Duodenal mucosa (tissue), 2 donors: ENCODE measurements at regions not wholly inside any gene's neighbourhood (a gene's known extent, or its start where the extent isn't known, plus 50 kb on each side); places are given as distances from the start of the nearest gene placed in this dataset.

ENCODE experiments used
- H3K27ac ChIP-seq: one replicate; pipeline ENCODE4 v1.7.0; 2013; ENCODE audit warnings: low read depth, low read length
- H3K27me3 ChIP-seq, 2 donors: one replicate each; pipeline ENCODE4 v1.7.0; 2013; ENCODE audit warnings: low read length in 2 of 2, control low read depth in 1 of 2; ENCODE audit not compliant: insufficient read depth in 2 of 2, control insufficient read depth in 1 of 2
- H3K36me3 ChIP-seq, 2 donors: one replicate each; pipeline ENCODE4 v1.7.0; 2013; ENCODE audit warnings: low read length in 2 of 2, control low read depth in 1 of 2; ENCODE audit not compliant: insufficient read depth in 2 of 2, control insufficient read depth in 1 of 2
- H3K4me1 ChIP-seq, 2 donors: one replicate each; pipeline ENCODE4 v1.7.0; 2013; ENCODE audit warnings: low read length in 2 of 2, control low read depth in 1 of 2; ENCODE audit not compliant: insufficient read depth in 2 of 2, control insufficient read depth in 1 of 2
- H3K4me3 ChIP-seq, 2 donors: one replicate each; pipeline ENCODE4 v1.7.0; 2013; ENCODE audit warnings: low read length in 2 of 2, low read depth in 1 of 2
- H3K9ac ChIP-seq, 2 donors: one replicate each; pipeline ENCODE4 v1.7.0; 2013; ENCODE audit warnings: low read length in 2 of 2, low read depth in 1 of 2
- H3K9me3 ChIP-seq, 2 donors: one replicate each; pipeline ENCODE4 v1.7.0; 2013; ENCODE audit warnings: low read length in 2 of 2, control low read depth in 1 of 2; ENCODE audit not compliant: control insufficient read depth in 1 of 2

DNA sequence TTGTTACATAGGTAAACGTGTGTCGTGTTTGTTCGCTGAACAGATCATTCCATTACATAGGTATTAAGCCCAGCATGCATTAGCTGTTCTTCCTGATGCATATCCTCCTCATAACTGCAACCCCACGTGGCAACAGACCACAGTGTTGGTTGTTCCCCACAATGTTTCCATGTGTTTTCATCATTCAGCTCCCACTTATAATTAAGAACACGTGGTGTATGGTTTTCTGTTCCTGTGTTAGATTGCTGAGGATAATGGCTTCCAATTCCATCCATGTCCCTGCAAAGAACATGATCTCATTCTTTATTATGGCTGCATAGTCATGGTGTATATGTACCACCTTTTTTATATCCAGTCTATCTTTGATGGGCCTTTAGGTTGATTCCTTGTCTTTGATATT lies 1071.1 kb downstream of the SLC16A7 start:
- Histone ChIP-seq H3K9ac (no peak overlapping the region), H3K4me3 (no peak overlapping the region), H3K27ac (no peak overlapping the region), H3K9me3 (peaks cover 0 to 4% of the 10 kb centered on the region in 2 donors), H3K27me3 (no peaks in the 10 kb centered on the region), H3K36me3 (no peaks in the 10 kb centered on the region), H3K4me1 (no peaks in the 10 kb centered on the region)

DNA sequence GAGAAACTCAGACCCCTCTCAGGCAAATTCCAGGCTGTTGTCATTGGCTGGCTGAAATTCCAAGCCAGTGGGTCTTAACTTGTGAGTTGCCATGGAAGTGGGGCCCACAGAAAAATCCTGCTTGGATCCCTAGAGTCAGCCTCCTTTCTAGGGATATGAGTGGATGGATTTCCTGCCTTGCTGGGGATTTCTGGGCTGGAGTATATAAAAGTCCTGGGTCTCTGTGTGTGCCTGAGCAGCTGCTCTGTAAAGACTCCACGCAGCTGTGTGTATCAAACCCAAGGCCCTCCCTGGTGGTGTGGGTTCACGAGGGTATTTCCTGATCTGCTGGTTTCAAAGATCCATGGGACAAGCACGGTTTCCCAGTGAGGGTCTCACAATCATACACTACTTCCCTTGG lies 1077.1 kb downstream of the SLC16A7 start:
- no peaks in the 10 kb centered on the region for H3K4me1 ChIP-seq
- no peaks in the 10 kb centered on the region for H3K27me3 ChIP-seq
- no peak overlapping the region for H3K27ac ChIP-seq
- no peak overlapping the region for H3K4me3 ChIP-seq
- peaks cover 3 to 13% of the 10 kb centered on the region in 2 donors for H3K9me3 ChIP-seq
- H3K36me3 ChIP-seq: no peaks in the 10 kb centered on the region
- H3K9ac ChIP-seq: no peak overlapping the region

DNA sequence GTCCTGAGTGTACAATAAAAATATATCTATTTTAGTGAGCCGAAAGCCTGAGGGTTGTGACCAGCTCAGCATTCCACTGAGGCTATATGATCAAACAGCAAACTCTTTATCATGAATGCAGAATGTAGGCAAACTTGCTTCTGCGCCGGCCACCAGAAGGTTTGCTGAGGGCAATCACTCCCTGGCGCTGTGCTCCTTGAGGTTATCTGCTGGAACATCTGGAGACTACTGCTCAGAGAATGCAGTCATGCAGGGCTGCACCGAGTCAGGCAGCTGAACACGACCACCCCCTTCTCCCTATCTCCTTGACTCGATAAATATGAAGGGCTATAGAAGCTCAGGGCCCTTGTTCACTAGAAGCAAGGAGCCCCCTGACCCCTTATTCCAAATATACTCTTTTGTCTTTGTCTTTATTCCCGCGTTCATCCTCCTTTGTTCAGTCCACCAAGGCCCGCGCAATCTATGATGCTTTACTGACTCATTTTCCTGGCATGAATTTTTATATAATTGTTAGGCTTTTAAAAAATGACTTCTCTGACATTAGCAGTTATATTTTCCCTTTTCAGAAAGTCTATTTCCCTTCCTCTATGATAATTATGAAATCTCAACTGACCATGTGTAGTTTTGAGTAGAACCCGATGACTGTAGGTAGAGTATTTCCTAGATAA lies 1089.3 kb downstream of the SLC16A7 start:
- Histone ChIP-seq H3K36me3 (no peaks in the 10 kb centered on the region), H3K4me1 (no peaks in the 10 kb centered on the region), H3K27ac (no peak overlapping the region), H3K9ac (no peak overlapping the region), H3K9me3 (peaks cover 0 to 5% of the 10 kb centered on the region in 2 donors), H3K4me3 (no peak overlapping the region), H3K27me3 (no peaks in the 10 kb centered on the region)

DNA sequence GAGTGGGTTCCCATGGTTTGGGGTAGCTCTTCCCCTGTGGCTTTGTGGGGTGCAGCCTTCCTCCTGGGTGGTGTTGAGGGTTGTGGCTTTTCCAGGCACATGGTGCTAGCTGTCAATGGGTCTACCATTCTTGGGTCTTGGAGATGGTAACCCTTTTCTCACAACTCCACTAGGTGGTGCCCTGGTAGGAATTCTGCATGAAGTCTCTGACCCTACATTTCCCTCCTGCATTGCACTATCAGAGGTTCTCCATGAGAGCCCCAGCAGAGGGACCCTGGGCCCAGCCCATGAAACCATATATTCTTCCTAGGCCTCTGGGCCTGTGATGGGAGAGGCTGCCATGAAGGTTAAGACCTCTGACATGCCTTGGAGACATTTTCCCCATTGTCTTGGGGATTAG lies 1093.3 kb downstream of the SLC16A7 start:
- no peak overlapping the region for H3K4me3 ChIP-seq
- H3K9me3 ChIP-seq: peaks cover 0 to 5% of the 10 kb centered on the region in 2 donors
- no peaks in the 10 kb centered on the region for H3K36me3 ChIP-seq
- no peaks in the 10 kb centered on the region for H3K4me1 ChIP-seq
- no peak overlapping the region for H3K9ac ChIP-seq
- H3K27me3 ChIP-seq: no peaks in the 10 kb centered on the region
- H3K27ac ChIP-seq: no peak overlapping the region

DNA sequence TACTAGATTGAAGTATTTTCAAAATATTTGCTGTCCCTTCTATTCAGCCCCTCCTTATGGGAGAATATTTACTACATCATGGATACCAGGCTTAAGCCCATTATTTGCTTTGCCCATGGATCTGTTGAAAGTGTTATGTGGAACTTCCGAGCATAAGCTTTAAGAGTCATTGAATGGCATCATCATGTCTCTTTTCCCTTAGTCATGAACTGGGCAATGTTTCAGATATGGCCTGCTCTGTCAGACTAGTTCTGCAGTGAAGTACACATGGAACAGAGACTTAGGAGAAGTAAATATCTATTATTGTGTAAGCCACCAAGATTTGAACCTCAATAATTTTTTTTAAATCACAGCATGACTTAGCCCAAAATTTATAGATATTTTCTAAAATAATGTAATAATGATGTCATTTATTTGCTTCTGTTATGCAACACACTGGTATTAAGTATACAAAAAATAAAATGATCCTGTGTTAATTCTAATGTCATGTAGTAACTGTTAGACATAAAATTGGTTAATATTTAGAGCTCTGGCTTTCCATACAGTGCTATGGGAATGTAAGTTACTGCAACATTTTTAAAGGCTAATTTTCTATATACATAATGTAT lies 1097.3 kb downstream of the SLC16A7 start:
- H3K27me3 ChIP-seq: no peaks in the 10 kb centered on the region
- H3K4me1 ChIP-seq: no peaks in the 10 kb centered on the region
- no peak overlapping the region for H3K27ac ChIP-seq
- no peak overlapping the region for H3K9ac ChIP-seq
- H3K4me3 ChIP-seq: no peak overlapping the region
- H3K9me3 ChIP-seq: peaks cover 0 to 5% of the 10 kb centered on the region in 2 donors
- no peaks in the 10 kb centered on the region for H3K36me3 ChIP-seq

DNA sequence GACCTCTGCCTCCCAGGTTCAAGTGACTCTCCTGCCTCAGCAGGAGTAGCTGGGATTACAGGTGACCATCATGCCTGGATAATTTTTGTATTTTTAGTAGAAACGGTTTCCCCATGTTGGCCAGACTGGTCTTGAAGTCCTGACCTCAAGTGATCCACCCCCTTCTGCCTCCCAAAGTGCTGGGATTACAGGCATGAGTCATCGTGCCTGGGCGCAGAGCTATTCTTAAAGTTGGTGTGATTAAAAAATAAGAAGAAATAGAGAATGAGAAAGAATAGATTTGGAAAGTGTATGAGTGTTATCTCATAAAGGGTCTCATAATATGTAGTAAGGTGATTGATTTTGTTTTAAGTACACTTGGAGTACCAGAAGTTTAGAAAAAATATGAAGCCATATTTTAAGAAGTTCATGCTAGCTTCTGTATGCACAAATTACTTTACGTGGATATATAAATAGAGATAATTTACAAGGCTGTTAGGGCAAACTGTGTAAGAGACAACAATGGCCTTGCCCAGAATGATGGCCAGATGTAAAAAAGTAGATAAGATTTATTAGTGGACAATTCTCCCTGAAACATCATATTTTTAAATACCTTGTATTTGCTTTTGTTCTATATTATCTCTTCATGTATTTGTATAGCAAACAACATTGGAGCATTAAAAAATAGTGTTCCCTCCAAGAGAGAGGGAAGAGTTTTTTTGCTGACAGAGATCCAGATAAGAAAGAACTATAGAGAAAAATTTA lies 1108.5 kb downstream of the SLC16A7 start:
- no peaks in the 10 kb centered on the region for H3K36me3 ChIP-seq
- H3K9ac ChIP-seq: no peak overlapping the region
- no peak overlapping the region for H3K4me3 ChIP-seq
- H3K27ac ChIP-seq: no peak overlapping the region
- H3K27me3 ChIP-seq: no peaks in the 10 kb centered on the region
- peaks cover 0 to under 1% of the 10 kb centered on the region in 2 donors for H3K9me3 ChIP-seq
- no peaks in the 10 kb centered on the region for H3K4me1 ChIP-seq

DNA sequence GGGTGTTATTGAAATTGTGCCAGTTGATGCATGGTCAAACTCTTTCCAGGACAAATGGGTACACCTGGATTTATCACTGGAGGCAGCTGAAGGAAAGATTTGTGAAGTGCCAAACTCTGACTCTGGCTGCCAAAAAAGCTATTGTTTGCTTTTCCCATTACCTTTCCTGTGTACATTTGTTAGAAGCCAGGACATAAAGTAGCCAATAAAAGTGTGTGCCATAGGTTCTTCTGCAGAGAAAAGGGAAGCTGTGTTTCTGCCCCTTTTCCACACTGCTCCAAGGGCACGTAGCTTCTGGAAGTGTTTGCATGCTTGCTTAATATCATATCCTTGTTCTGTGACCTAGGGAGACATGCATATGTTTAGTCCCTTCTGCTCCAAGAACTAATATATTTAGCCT lies 1114.4 kb downstream of the SLC16A7 start:
- no peak overlapping the region for H3K27ac ChIP-seq
- no peak overlapping the region for H3K9ac ChIP-seq
- peaks cover 0 to 26% of the 10 kb centered on the region in 2 donors for H3K9me3 ChIP-seq
- H3K27me3 ChIP-seq: no peaks in the 10 kb centered on the region
- H3K4me1 ChIP-seq: no peaks in the 10 kb centered on the region
- no peak overlapping the region for H3K4me3 ChIP-seq
- no peaks in the 10 kb centered on the region for H3K36me3 ChIP-seq

DNA sequence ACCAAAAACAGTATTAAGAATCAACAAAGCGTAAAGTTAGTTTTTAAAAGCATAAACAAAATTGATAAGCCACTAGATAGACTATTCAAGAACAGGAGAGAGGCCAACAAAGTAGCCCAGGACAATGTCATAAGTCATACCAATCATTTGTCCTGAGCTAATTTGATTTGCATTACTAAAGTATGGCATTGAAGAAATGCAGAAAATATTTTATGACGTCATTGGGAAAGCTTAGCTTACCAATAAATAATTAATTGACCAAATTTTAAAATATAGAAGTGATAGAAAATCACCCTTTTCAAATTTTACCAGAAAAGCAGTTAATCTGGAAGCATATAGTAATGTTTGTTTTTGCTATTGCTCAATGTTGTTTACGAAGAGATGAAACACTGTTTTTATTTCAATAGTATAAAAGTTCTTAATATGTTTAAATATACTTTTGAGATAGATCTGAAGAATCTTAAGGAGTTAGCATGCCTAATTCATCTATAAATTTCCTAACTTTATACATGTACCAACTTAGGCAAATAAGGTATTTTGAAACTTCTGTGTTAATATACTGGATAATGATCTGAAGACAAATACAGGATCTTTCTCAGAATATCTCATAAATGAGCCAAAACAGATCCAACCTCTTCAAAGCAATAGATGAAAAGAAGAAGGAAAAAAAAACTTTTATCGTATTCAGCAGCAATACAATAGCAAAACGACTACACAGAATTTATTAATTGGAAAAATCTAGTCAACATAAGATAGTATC lies 1118.5 kb downstream of the SLC16A7 start:
- Histone ChIP-seq H3K36me3 (no peaks in the 10 kb centered on the region), H3K9me3 (peaks cover 3 to 34% of the 10 kb centered on the region in 2 donors), H3K27me3 (no peaks in the 10 kb centered on the region), H3K27ac (no peak overlapping the region), H3K4me3 (no peak overlapping the region), H3K4me1 (no peaks in the 10 kb centered on the region), H3K9ac (no peak overlapping the region)

DNA sequence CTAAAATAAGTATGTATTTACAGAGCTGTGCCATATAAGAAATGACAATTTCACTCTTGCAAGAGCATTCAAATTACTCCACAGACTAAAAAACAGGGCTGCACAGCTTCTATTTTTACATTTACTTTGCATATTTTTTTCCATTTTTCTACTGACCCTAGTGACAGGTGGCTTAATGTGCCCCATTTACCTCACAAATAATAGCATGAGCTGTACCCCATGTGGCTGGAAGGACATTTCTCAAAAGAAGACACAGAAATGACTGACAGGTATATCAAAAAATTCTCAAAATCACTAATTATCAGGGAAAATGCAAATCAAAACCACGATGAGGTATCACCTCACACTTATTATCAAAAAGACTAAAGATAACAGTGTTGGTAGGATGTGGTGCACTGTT lies 1128.6 kb downstream of the SLC16A7 start:
- Histone ChIP-seq H3K4me1 (no peaks in the 10 kb centered on the region), H3K9ac (no peak overlapping the region), H3K27ac (no peak overlapping the region), H3K4me3 (no peak overlapping the region), H3K36me3 (no peaks in the 10 kb centered on the region), H3K9me3 (peaks cover 0 to 3% of the 10 kb centered on the region in 2 donors), H3K27me3 (no peaks in the 10 kb centered on the region)

DNA sequence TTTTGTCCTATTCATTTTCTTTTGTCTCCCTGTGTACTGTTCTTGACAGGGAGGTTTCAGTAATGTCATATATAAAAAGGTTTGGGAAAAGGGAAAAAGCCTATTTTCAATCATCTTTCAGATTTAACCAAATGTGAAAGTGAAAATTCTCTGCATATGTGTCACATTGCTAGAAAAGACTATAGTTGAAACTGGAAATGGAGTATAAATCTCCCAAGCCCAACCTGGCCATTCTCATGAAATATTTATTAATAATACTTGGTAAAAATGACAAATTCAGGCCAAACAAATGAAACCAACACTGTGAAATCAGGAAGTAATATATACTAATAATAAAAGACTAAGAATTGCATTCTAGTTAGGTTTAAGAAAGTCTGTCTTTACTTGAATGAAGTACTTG lies 1129.2 kb downstream of the SLC16A7 start:
- H3K36me3 ChIP-seq: no peaks in the 10 kb centered on the region
- H3K9me3 ChIP-seq: peaks cover 0 to 3% of the 10 kb centered on the region in 2 donors
- H3K4me1 ChIP-seq: no peaks in the 10 kb centered on the region
- H3K27ac ChIP-seq: no peak overlapping the region
- no peak overlapping the region for H3K9ac ChIP-seq
- no peak overlapping the region for H3K4me3 ChIP-seq
- no peaks in the 10 kb centered on the region for H3K27me3 ChIP-seq
